SU-DHL-6 (cell line): ENCODE measurements at regions not wholly inside any gene's neighbourhood (a gene's known extent, or its start where the extent isn't known, plus 50 kb on each side); places are given as distances from the start of the nearest gene placed in this dataset.

Experiments
- H2AFZ ChIP-seq: fragments of 200-600 bp; sonication (generic); 2 replicates; pipeline ENCODE4 v1.6.1; 2014; ENCODE audit warnings: low read depth, mild to moderate bottlenecking, moderate library complexity, mixed read lengths, antibody characterized with exemption, low read length; ENCODE audit not compliant: severe bottlenecking
- H3F3A ChIP-seq: fragments of 200-600 bp; shearing (Covaris generic); 2 replicates; pipeline ENCODE4 v1.6.0; 2016; ENCODE audit warnings: antibody characterized with exemption, mild to moderate bottlenecking; ENCODE audit not compliant: insufficient read depth
- H3K27ac ChIP-seq: fragments of 200-600 bp; sonication (generic); 2 replicates; pipeline ENCODE4 v1.5.1; 2016; ENCODE audit warnings: low read depth, mild to moderate bottlenecking, low read length, moderate library complexity, mixed read lengths
- H3K27me3 ChIP-seq: fragments of 200-600 bp; sonication (generic), shearing (Covaris generic); 2 replicates; pipeline ENCODE4 v1.6.0; 2014; ENCODE audit warnings: mild to moderate bottlenecking, low read length
- H3K36me3 ChIP-seq: fragments of 200-600 bp; sonication (generic); 2 replicates; pipeline ENCODE4 v1.6.1; 2014; ENCODE audit warnings: mild to moderate bottlenecking, low read length, mixed read lengths
- H3K4me2 ChIP-seq: fragments of 300-600, 200-600 bp; shearing (Covaris generic), sonication (generic); 2 replicates; pipeline ENCODE4 v1.6.0; 2014; ENCODE audit warnings: low read length, low read depth, mild to moderate bottlenecking; ENCODE audit not compliant: poor library complexity, severe bottlenecking
- H3K4me3 ChIP-seq: fragments of 200-600 bp; sonication (generic); 2 replicates; pipeline ENCODE4 v1.5.1; 2014; ENCODE audit warnings: antibody characterized with exemption, low read length, mild to moderate bottlenecking, mixed read lengths; ENCODE audit not compliant: insufficient read depth, poor library complexity, severe bottlenecking
- H3K79me2 ChIP-seq: fragments of 200-600 bp; sonication (generic); 2 replicates; pipeline ENCODE4 v1.6.1; 2014; ENCODE audit warnings: mild to moderate bottlenecking, low read length, moderate library complexity; ENCODE audit not compliant: insufficient read depth
- H3K9ac ChIP-seq: fragments of 200-600 bp; sonication (generic); 2 replicates; pipeline ENCODE4 v1.7.0; 2014; ENCODE audit warnings: mild to moderate bottlenecking, low read length
- H3K9me2 ChIP-seq: fragments of 200-600 bp; sonication (generic); replicated peaks from 2 replicates; pipeline ENCODE4 v1.6.1; 2014; ENCODE audit warnings: low read length; ENCODE audit not compliant: insufficient read depth
- H3K9me3 ChIP-seq: fragments of 200-600 bp; sonication (generic); 2 replicates; pipeline ENCODE4 v1.6.1; 2014; ENCODE audit warnings: low read length, mixed read lengths; ENCODE audit not compliant: insufficient read depth
- H4K20me1 ChIP-seq: fragments of 200-600 bp; sonication (generic); 2 replicates; pipeline ENCODE4 v1.6.1; 2014; ENCODE audit warnings: low read depth, mild to moderate bottlenecking, antibody characterized with exemption, low read length, moderate library complexity, mixed read lengths
- EZH2phosphoT487 ChIP-seq: fragments of 200-600 bp; sonication (generic), shearing (Covaris generic); conservative IDR thresholded peaks from 2 replicates; pipeline ENCODE4 v1.6.1; 2018; ENCODE audit warnings: mild to moderate bottlenecking, antibody characterized with exemption, low read length, moderate library complexity, mixed read lengths
- TF ChIP-seq, protein P1 (sequence below): fragments of 200-600 bp; sonication (generic); IDR thresholded peaks from one replicate; pipeline ENCODE4 v1.5.1; 2017; ENCODE audit warnings: antibody characterized with exemption, mild to moderate bottlenecking, low read length, moderate library complexity; ENCODE audit not compliant: insufficient read depth, poor library complexity, severe bottlenecking

DNA sequence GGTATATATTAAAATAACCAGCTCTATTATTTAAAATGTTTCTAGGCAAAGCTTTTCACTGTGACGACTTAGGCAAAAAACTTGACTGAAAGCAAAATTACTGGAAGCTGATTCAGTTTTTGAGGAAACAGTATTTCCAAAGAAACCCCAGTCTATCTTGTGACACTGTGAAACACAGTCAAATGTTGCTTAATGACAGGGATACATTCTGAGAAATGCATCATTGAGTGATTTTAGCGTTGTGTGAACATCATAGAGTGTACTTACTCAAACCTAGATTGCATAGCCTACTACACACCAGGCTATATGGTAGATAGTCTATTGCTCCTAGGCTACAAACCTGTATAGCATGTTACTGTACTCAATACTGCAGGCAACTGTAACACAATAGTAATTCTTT, 116.9 kb upstream of the KCNK1 start:
- H3K4me3 ChIP-seq, result no peak overlapping the region
- no peaks in the 10 kb centered on the region for H3K27me3 ChIP-seq
- H3K9me3 ChIP-seq, result no peaks in the 10 kb centered on the region
- H3K9ac ChIP-seq, result no peak overlapping the region
- H3K79me2 ChIP-seq, result no peaks in the 10 kb centered on the region
- H3K4me2 ChIP-seq, result no peak overlapping the region
- no peak overlapping the region for H2AFZ ChIP-seq
- no peaks in the 10 kb centered on the region for H3F3A ChIP-seq
- no peaks in the 10 kb centered on the region for H3K36me3 ChIP-seq
- no peak overlapping the region for H3K27ac ChIP-seq
- no peaks in the 10 kb centered on the region for H3K9me2 ChIP-seq
- no peak for TF ChIP-seq EZH2phosphoT487
- TF ChIP-seq, protein P1, sequence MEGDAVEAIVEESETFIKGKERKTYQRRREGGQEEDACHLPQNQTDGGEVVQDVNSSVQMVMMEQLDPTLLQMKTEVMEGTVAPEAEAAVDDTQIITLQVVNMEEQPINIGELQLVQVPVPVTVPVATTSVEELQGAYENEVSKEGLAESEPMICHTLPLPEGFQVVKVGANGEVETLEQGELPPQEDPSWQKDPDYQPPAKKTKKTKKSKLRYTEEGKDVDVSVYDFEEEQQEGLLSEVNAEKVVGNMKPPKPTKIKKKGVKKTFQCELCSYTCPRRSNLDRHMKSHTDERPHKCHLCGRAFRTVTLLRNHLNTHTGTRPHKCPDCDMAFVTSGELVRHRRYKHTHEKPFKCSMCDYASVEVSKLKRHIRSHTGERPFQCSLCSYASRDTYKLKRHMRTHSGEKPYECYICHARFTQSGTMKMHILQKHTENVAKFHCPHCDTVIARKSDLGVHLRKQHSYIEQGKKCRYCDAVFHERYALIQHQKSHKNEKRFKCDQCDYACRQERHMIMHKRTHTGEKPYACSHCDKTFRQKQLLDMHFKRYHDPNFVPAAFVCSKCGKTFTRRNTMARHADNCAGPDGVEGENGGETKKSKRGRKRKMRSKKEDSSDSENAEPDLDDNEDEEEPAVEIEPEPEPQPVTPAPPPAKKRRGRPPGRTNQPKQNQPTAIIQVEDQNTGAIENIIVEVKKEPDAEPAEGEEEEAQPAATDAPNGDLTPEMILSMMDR, result no peak
- no peaks in the 10 kb centered on the region for H4K20me1 ChIP-seq

DNA sequence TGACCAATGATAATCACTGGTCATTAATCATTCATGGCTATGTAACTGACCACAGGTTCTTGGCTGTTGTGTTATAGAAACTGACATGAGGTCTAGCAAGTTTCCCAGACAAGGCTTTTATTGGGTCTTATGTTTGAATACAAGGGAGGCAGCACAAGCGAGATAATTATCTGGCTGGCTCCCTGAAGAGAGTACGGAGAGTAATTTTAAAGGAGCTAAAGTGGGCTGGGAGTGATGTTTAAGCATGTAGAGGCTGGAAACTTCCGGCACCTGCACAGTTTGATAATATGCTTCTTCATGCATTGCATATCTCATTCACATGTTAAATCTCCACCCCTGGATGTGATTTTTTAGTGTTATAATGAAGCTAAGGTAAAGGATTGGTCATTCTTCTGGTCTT, 116.2 kb upstream of the KCNK1 start:
- Histone ChIP-seq H3K4me2 (no peak overlapping the region), H2AFZ (no peak overlapping the region), H3F3A (no peaks in the 10 kb centered on the region), H4K20me1 (no peaks in the 10 kb centered on the region), H3K79me2 (no peaks in the 10 kb centered on the region), H3K4me3 (no peak overlapping the region), H3K9me3 (no peaks in the 10 kb centered on the region), H3K9me2 (no peaks in the 10 kb centered on the region), H3K9ac (no peak overlapping the region), H3K36me3 (no peaks in the 10 kb centered on the region), H3K27ac (no peak overlapping the region), H3K27me3 (no peaks in the 10 kb centered on the region)
- no peak for TF ChIP-seq EZH2phosphoT487
- TF ChIP-seq, protein P1, result no peak

DNA sequence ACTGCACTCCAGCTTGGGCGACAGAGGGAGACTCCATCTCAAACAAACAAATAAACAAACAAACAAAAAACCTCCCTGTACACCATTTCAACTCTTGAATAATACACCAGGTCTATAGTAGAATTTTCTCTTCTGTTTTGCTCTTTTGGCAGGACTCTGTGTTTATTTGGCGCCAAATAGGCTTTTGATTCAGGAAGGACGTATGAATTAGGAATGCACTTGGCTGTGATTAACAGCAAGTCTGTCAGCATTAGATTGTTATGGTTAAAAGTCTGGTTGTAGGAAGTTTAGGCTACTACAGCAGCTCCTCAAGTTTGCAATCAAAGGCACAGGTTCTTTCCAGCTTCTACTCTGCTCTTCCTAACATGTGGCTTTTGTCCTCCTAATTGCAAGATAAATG, 113.8 kb upstream of the KCNK1 start:
- no peaks in the 10 kb centered on the region for H3F3A ChIP-seq
- H3K36me3 ChIP-seq, result no peaks in the 10 kb centered on the region
- H4K20me1 ChIP-seq, result no peaks in the 10 kb centered on the region
- H3K9me2 ChIP-seq, result no peaks in the 10 kb centered on the region
- no peaks in the 10 kb centered on the region for H3K9me3 ChIP-seq
- no peak overlapping the region for H2AFZ ChIP-seq
- no peaks in the 10 kb centered on the region for H3K27me3 ChIP-seq
- no peak overlapping the region for H3K27ac ChIP-seq
- H3K79me2 ChIP-seq, result no peaks in the 10 kb centered on the region
- no peak overlapping the region for H3K4me2 ChIP-seq
- H3K9ac ChIP-seq, result no peak overlapping the region
- H3K4me3 ChIP-seq, result no peak overlapping the region
- no peak for TF ChIP-seq EZH2phosphoT487
- TF ChIP-seq, protein P1, result no peak
